ENCODE measurements at regions not wholly inside any gene's neighbourhood (a gene's known extent, or its start where the extent isn't known, plus 50 kb on each side); places are given as distances from the start of the nearest gene placed in this dataset.
"Not testable (repeated sequence)": the region's sequence is repeated elsewhere in the genome, so short reads cannot be mapped to it uniquely, and the experiment has no call there.

- DNase-seq = no peak
Measured at GRCh38 chr6:100322886-100323285, 141.8 kb downstream of the SIM1 start.

- no peak for DNase-seq
Measured at GRCh38 chr6:100320686-100321085, 144.0 kb downstream of the SIM1 start.

GRCh38 chr6:100317031-100317430 is 147.7 kb downstream of the SIM1 start:
- no peak for DNase-seq

- no peak for DNase-seq
Measured at GRCh38 chr6:100314186-100314585, 150.5 kb downstream of the SIM1 start.

- no peak for DNase-seq
Measured at GRCh38 chr6:100311707-100312251, 152.9 kb downstream of the SIM1 start.

GRCh38 chr6:100309174-100309573 is 155.5 kb downstream of the SIM1 start:
- DNase-seq = no peak

GRCh38 chr6:100307561-100307960 is 157.2 kb downstream of the SIM1 start:
- DNase-seq = no peak

- no peak for DNase-seq
Measured at GRCh38 chr6:100305209-100305869, 159.4 kb downstream of the SIM1 start.

- DNase-seq = no peak
Measured at GRCh38 chr6:100304575-100304974, 160.1 kb downstream of the SIM1 start.

GRCh38 chr6:100301731-100302130 is 163.0 kb downstream of the SIM1 start:
- no peak for DNase-seq

GRCh38 chr6:100300221-100300736 is 164.4 kb downstream of the SIM1 start:
- DNase-seq = peak; percentile 9

GRCh38 chr6:100296810-100297544 is 167.7 kb downstream of the SIM1 start:
- DNase-seq = no peak

GRCh38 chr6:100295172-100295571 is 169.5 kb downstream of the SIM1 start:
- not testable (repeated sequence) for DNase-seq

- no peak for DNase-seq
Measured at GRCh38 chr6:100289285-100289684, 175.4 kb downstream of the SIM1 start.

- DNase-seq = no peak
Measured at GRCh38 chr6:100288311-100288710, 176.4 kb downstream of the SIM1 start.

- peak; percentile 21 for DNase-seq
Measured at GRCh38 chr6:100283285-100283684, 181.4 kb downstream of the SIM1 start.

- no peak for DNase-seq
Measured at GRCh38 chr6:100281471-100281901, 183.2 kb downstream of the SIM1 start.

GRCh38 chr6:100276311-100277057 is 188.2 kb downstream of the SIM1 start:
- no peak for DNase-seq

- DNase-seq = no peak
Measured at GRCh38 chr6:100274147-100274546, 190.6 kb downstream of the SIM1 start.

- DNase-seq = no peak
Measured at GRCh38 chr6:100271625-100272024, 193.1 kb downstream of the SIM1 start.

- DNase-seq = no peak
Measured at GRCh38 chr6:100271202-100271601, 193.5 kb downstream of the SIM1 start.

GRCh38 chr6:100269189-100269588 is 195.5 kb downstream of the SIM1 start:
- DNase-seq = no peak

GRCh38 chr6:100268326-100268725 is 196.4 kb downstream of the SIM1 start:
- DNase-seq = no peak
